HCT116 (cell line): ENCODE measurements at regions not wholly inside any gene's neighbourhood (a gene's known extent, or its start where the extent isn't known, plus 50 kb on each side); places are given as distances from the start of the nearest gene placed in this dataset.

Experiments
- ATAC-seq: fragments of 200-7000 bp; cut with Tn5 transposase; 2 replicates; pipeline ENCODE4 v1.9.1; 2020; ENCODE audit warnings: mild to moderate bottlenecking, moderate library complexity
- BruUV-seq: library from RNA; stranded (reverse); fragments of 400-500 nt; replicated peaks from 2 replicates; lab custom pipeline; 2021; lab: Mats Ljungman, UMichigan
- CTCF ChIA-PET: fragments of 300-600 bp; sonication (Branson Sonifier 250); formaldehyde crosslinking; loops from one replicate; lab custom pipeline; 2021; ENCODE audit warnings: antibody characterized with exemption; lab: Charles Lee
- POLR2A ChIA-PET: fragments of 300-600, 350-600 bp; sonication (Branson Sonifier 250); formaldehyde crosslinking; loops from one replicate; lab custom pipeline; 2021; ENCODE audit warnings: antibody characterized with exemption; lab: Charles Lee
- RAD21 ChIA-PET, 2 experiments: fragments of 300-600 bp; sonication (Branson Sonifier 250); formaldehyde crosslinking; loops; one replicate each; lab custom pipeline; 2023; ENCODE audit warnings: low total read pairs in 2 of 2; ENCODE audit not compliant: uncharacterized antibody in 2 of 2, unreplicated experiment in 2 of 2, low non-redundant PET in 1 of 2; lab: Charles Lee
- DNase-seq: peaks from one replicate; pipeline ENCODE4 v3.0.0-alpha.2; 2010; ENCODE audit warnings: low read depth, low spot score
- H2AFZ ChIP-seq: fragments of 200-600 bp; shearing (Covaris generic), sonication (generic); 2 replicates; pipeline ENCODE4 v1.6.1; 2017; ENCODE audit warnings: low read depth, mixed run types, mixed read lengths, antibody characterized with exemption, low read length; ENCODE audit not compliant: poor library complexity, severe bottlenecking
- H3K27ac ChIP-seq: 2 replicates; pipeline ENCODE4 v1.5.1; 2012; ENCODE audit warnings: low read depth, low read length
- H3K27me3 ChIP-seq: fragments of 200-600 bp; sonication (generic); 2 replicates; pipeline ENCODE4 v1.6.1; 2016; ENCODE audit warnings: mixed run types, low read length, mixed read lengths; ENCODE audit not compliant: insufficient read depth
- H3K36me3 ChIP-seq, 2 experiments: fragments of 200-500 bp in 1 of 2; fragments of 200-600 bp in 1 of 2; sonication (Bioruptor generic) in 1 of 2; sonication (generic) in 1 of 2; 2 replicates each; pipeline versions ENCODE4 v1.5.1 to v1.6.1; 2014 to 2016; ENCODE audit warnings: low read length in 2 of 2, inconsistent platforms in 1 of 2, mixed read lengths in 1 of 2, mixed run types in 1 of 2; ENCODE audit not compliant: insufficient read depth in 2 of 2, control insufficient read depth in 1 of 2
- H3K4me1 ChIP-seq, 2 experiments: fragments of 200-600 bp in 1 of 2; sonication (generic) in 1 of 2; 2 replicates each; pipeline versions ENCODE4 v1.5.1 to v1.6.1; 2012 to 2017; ENCODE audit warnings: low read length in 2 of 2, inconsistent platforms in 1 of 2, mild to moderate bottlenecking in 1 of 2, mixed read lengths in 1 of 2, mixed run types in 1 of 2, moderate library complexity in 1 of 2; ENCODE audit not compliant: insufficient read depth in 2 of 2, control insufficient read depth in 1 of 2
- H3K4me2 ChIP-seq: fragments of 200-600 bp; sonication (generic); 2 replicates; pipeline ENCODE4 v1.6.1; 2017; ENCODE audit warnings: mixed run types, low read length, mixed read lengths
- H3K4me3 ChIP-seq, 2 experiments: fragments of 200-600 bp in 1 of 2; sonication (generic) in 1 of 2; replicated peaks in 1 of 2; 2 replicates each; pipeline ENCODE4 v1.5.1; 2011 to 2016; ENCODE audit warnings: low read length in 2 of 2, control low read depth in 1 of 2, low read depth in 1 of 2, mild to moderate bottlenecking in 1 of 2, mixed read lengths in 1 of 2, mixed run types in 1 of 2
- H3K79me2 ChIP-seq: fragments of 200-600 bp; sonication (generic); 2 replicates; pipeline ENCODE4 v1.6.1; 2017; ENCODE audit warnings: mild to moderate bottlenecking, mixed run types, low read length, moderate library complexity, mixed read lengths; ENCODE audit not compliant: insufficient read depth
- H3K9ac ChIP-seq: fragments of 200-600 bp; sonication (generic); 2 replicates; pipeline ENCODE4 v1.6.1; 2016; ENCODE audit warnings: low read length, mixed read lengths
- H3K9me2 ChIP-seq: fragments of 200-600 bp; sonication (generic), shearing (Covaris generic); 2 replicates; pipeline ENCODE4 v1.6.1; 2017; ENCODE audit warnings: mixed run types, mild to moderate bottlenecking, moderate library complexity; ENCODE audit not compliant: insufficient read depth
- H3K9me3 ChIP-seq, 2 experiments: fragments of 200-500 bp in 1 of 2; fragments of 200-600 bp in 1 of 2; sonication (Bioruptor generic) in 1 of 2; sonication (generic) in 1 of 2; 2 replicates each; pipeline ENCODE4 v1.6.1; 2014 to 2017; ENCODE audit warnings: low read length in 2 of 2, mixed read lengths in 2 of 2, inconsistent platforms in 1 of 2, low read depth in 1 of 2, mild to moderate bottlenecking in 1 of 2, mixed run types in 1 of 2, moderate library complexity in 1 of 2; ENCODE audit not compliant: control insufficient read depth in 1 of 2, insufficient read depth in 1 of 2
- H4K20me1 ChIP-seq: fragments of 200-600 bp; sonication (generic), shearing (Covaris generic); 2 replicates; pipeline ENCODE4 v1.6.1; 2017; ENCODE audit warnings: mixed run types, mild to moderate bottlenecking, moderate library complexity; ENCODE audit not compliant: insufficient read depth
- ATF3 ChIP-seq: IDR thresholded peaks from 2 replicates; pipeline ENCODE4 v1.6.1; 2012
- CEBPB ChIP-seq: IDR thresholded peaks from 2 replicates; pipeline ENCODE4 v1.6.1; 2012; ENCODE audit warnings: low read depth
- CTCF ChIP-seq, 3 experiments: fragments of 200-600 bp in 1 of 3; sonication (generic) in 1 of 3; IDR thresholded peaks in 2 of 3; conservative IDR thresholded peaks in 1 of 3; 2 replicates each; pipeline ENCODE4 v1.5.1; 2012 to 2017; ENCODE audit warnings: low read depth in 2 of 3, low read length in 2 of 3, antibody characterized with exemption in 1 of 3, borderline replicate concordance in 1 of 3, control low read depth in 1 of 3, mild to moderate bottlenecking in 1 of 3, mixed read lengths in 1 of 3, mixed run types in 1 of 3, moderate library complexity in 1 of 3; ENCODE audit not compliant: insufficient read depth in 1 of 3
- EGR1 ChIP-seq: IDR thresholded peaks from 2 replicates; pipeline ENCODE4 v1.6.1; 2012; ENCODE audit warnings: low read depth
- FOSL1 ChIP-seq: IDR thresholded peaks from 2 replicates; pipeline ENCODE4 v1.6.1; 2012; ENCODE audit warnings: low read depth
- JUND ChIP-seq: IDR thresholded peaks from 2 replicates; pipeline ENCODE4 v1.6.1; 2012
- MAX ChIP-seq: IDR thresholded peaks from 2 replicates; pipeline ENCODE4 v1.6.1; 2012
- POLR2AphosphoS5 ChIP-seq: IDR thresholded peaks from 2 replicates; pipeline ENCODE4 v1.6.1; 2011; ENCODE audit warnings: mild to moderate bottlenecking, low read depth, low read length, moderate library complexity
- RAD21 ChIP-seq: IDR thresholded peaks from 2 replicates; pipeline ENCODE4 v1.6.1; 2012; ENCODE audit warnings: low read depth, mild to moderate bottlenecking
- SP1 ChIP-seq: IDR thresholded peaks from 2 replicates; pipeline ENCODE4 v1.6.1; 2012; ENCODE audit warnings: low read depth
- SRF ChIP-seq: IDR thresholded peaks from 2 replicates; pipeline ENCODE4 v1.6.1; 2012; ENCODE audit warnings: low read depth
- TCF7L2 ChIP-seq: IDR thresholded peaks from 2 replicates; pipeline ENCODE4 v1.7.0; 2011; ENCODE audit warnings: borderline replicate concordance, inconsistent platforms; ENCODE audit not compliant: insufficient read depth, insufficient read length; ENCODE audit errors: extremely low read depth
- YY1 ChIP-seq: IDR thresholded peaks from 2 replicates; pipeline ENCODE4 v1.6.1; 2011; ENCODE audit warnings: low read length, low read depth, moderate library complexity, mild to moderate bottlenecking; ENCODE audit not compliant: insufficient replicate concordance; ENCODE audit errors: extremely low read depth
- ZBTB33 ChIP-seq: IDR thresholded peaks from 2 replicates; pipeline ENCODE4 v1.6.1; 2011; ENCODE audit warnings: mild to moderate bottlenecking, low read length, moderate library complexity; ENCODE audit not compliant: insufficient replicate concordance; ENCODE audit errors: extremely low read depth
- ZFX ChIP-seq: fragments of 450-650 bp; IDR thresholded peaks from 2 replicates; pipeline ENCODE4 v1.6.1; 2017
- ZNF274 ChIP-seq: fragments of 200-500 bp; sonication (Bioruptor generic); IDR thresholded peaks from 2 replicates; pipeline ENCODE4 v1.6.1; 2014; ENCODE audit warnings: mild to moderate bottlenecking, low read depth, low read length, inconsistent platforms
- intact Hi-C: fragments of 100-400 bp; cut with micrococcal nuclease; formaldehyde crosslinking; loops from 2 replicates; pipeline ENCODE4 v1.10.0; 2022

DNA sequence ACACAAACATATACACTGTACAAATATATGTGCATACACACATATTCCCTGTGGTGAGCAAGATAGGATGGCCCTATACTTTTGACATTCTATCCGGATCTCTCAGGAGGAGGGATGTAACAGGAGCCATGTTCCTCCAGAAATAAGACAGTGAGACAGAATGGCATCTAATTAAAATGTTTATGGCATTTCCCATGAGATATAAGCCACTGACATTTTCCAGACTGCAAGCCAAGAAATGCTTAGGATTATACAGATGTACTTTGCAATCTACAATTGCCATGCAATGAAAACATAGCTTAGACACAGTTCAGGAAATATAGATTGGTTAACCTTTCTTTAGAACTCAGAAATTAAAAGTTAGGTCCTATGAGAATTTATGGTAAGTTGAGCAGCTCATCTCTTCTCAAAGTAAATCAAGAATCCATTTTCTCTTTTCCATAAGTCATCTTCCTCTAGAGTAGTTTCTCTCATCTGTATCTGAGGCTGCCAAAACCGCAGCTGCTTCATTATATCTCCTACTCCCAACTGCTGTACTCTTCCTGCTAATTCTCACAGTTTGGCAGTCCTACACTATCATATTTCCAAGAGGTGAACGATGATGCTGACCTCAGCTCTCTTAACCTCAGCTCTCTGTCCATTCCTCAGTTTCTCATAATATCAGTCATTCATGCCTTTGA, 1719.1 kb downstream of the MAT2B start:
- ChIA-PET POLR2A (no interaction called here), CTCF (no interaction called here), RAD21 (no interaction called here)
- intact Hi-C loops: no loop called here
- Histone ChIP-seq H3K27ac (no peak overlapping the region), H3K9ac (no peak overlapping the region), H2AFZ (no peak overlapping the region), H3K9me3 (peaks cover 5 to 15% of the 10 kb centered on the region in 2 experiments; a peak in 2 of 4 replicates), H3K27me3 (no peaks in the 10 kb centered on the region), H3K4me1 (no peaks in the 10 kb centered on the region), H3K79me2 (no peaks in the 10 kb centered on the region), H4K20me1 (no peaks in the 10 kb centered on the region), H3K9me2 (no peaks in the 10 kb centered on the region), H3K4me3 (no peak overlapping the region), H3K36me3 (no peaks in the 10 kb centered on the region), H3K4me2 (no peak overlapping the region)
- DNase-seq (no peak), ATAC-seq (no peak)
- BruUV-seq: no TSS peak
- TF ChIP-seq CEBPB (no peak), EGR1 (no peak), POLR2AphosphoS5 (no peak), CTCF (IDR thresholded peaks at IDR 0.05 in 2 of 3, conservative IDR thresholded peaks at IDR 0.05 in 1 of 3; ENCODE audit: borderline replicate concordance in 1 of 3, insufficient read depth in 1 of 3, low read depth in 2 of 3, low read length in 2 of 3) (no peak), SRF (no peak), ZFX (no peak), TCF7L2 (no peak), ZNF274 (no peak), SP1 (no peak), FOSL1 (no peak), RAD21 (no peak), YY1 (no peak), JUND (no peak), MAX (no peak), ZBTB33 (no peak), ATF3 (no peak)
